ENCODE measurements at regions not wholly inside any gene's neighbourhood (a gene's known extent, or its start where the extent isn't known, plus 50 kb on each side); places are given as distances from the start of the nearest gene placed in this dataset.
"Not testable (repeated sequence)": the region's sequence is repeated elsewhere in the genome, so short reads cannot be mapped to it uniquely, and the experiment has no call there.

- no peak overlapping the region for H3K27ac Mint-ChIP-seq
- intact Hi-C loops (cut with micrococcal nuclease) = no loop called here
- no peak for DNase-seq (ENCODE audit: low spot score)
- H3K4me3 Mint-ChIP-seq = no peak overlapping the region
- H3K4me1 Mint-ChIP-seq (ENCODE audit: low read depth) = no peaks in the 10 kb centered on the region
- H3K9me3 Mint-ChIP-seq = no peaks in the 10 kb centered on the region
- no peaks in the 10 kb centered on the region for H3K27me3 Mint-ChIP-seq (ENCODE audit: insufficient read depth)
- H3K36me3 Mint-ChIP-seq (ENCODE audit: low read depth) = no peaks in the 10 kb centered on the region
These were observed 103.6 kb upstream of the GALNT18 start for GRCh38 chr11:11725438-11725837.

DNA sequence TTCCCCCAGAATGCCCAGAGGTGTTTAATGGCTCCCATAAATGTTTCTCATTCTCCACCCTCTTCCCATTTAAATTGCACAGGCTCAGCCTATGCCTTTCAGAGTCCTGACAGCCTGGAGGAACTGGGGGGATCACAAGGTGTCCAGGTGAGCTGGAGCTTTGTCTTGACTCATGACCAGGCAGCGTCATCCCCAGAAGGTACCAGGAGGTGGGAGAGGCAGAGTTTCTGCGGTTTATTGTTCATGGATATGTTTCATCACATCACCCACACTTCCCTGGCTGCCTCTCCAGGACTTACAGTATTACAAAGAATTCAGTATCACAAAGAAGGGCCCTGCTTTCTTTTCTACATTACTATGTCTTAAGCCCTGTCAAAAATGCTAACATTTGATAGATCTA, 103.2 kb upstream of the GALNT18 start:
- Mint-ChIP-seq H3K27ac (no peak overlapping the region), H3K27me3 (ENCODE audit: insufficient read depth) (no peaks in the 10 kb centered on the region), H3K9me3 (no peaks in the 10 kb centered on the region), H3K36me3 (ENCODE audit: low read depth) (no peaks in the 10 kb centered on the region), H3K4me3 (no peak overlapping the region), H3K4me1 (ENCODE audit: low read depth) (no peaks in the 10 kb centered on the region)
- intact Hi-C loops (cut with micrococcal nuclease) = no loop called here
- DNase-seq (ENCODE audit: low spot score) = no peak

DNA sequence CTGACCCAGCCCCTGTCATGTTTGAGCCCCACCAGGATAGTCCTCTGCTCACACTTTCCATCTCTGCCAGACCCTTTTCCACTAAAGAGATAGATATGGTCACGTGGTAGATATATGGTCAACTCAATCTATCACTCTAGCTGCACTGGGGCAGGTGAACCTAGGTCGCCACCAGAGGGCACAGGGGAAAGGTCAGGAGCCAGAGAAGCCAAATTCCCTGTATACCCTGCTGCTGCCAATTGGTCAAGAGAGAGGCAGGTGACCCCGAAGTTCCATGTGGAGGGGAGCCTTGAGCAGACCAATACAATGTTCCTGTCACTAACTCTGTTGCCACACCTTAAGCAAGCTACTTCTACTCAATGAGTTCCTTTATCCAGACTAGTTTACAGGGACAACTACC, 101.1 kb upstream of the GALNT18 start:
- Mint-ChIP-seq H3K36me3 (ENCODE audit: low read depth) (no peaks in the 10 kb centered on the region), H3K4me3 (no peak overlapping the region), H3K4me1 (ENCODE audit: low read depth) (no peaks in the 10 kb centered on the region), H3K9me3 (no peaks in the 10 kb centered on the region), H3K27ac (no peak overlapping the region), H3K27me3 (ENCODE audit: insufficient read depth) (peaks cover 8% of the 10 kb centered on the region)
- intact Hi-C loops (cut with micrococcal nuclease) = no loop called here
- no peak for DNase-seq (ENCODE audit: low spot score)

DNA sequence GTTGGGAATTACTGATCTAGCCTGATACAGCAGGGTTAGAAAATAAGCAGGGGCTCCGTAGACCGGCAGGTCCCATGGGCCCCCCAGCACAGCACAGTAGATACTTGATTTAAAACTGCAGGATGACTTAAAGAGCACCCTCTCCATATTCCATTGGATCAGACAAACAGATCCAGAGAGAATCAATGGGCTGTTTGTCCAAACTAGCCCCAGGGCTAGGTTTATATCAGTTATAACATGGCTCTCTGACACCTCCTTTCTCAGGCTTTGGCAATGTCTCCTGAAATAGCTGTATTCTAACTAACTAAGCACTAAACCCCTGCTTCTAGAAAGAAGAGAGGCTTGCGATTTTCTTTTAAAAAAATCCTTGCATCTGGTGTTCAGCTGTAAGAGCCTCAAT, 100.4 kb upstream of the GALNT18 start:
- H3K36me3 Mint-ChIP-seq (ENCODE audit: low read depth) = no peaks in the 10 kb centered on the region

GRCh38 chr11:11718511-11718910, 96.7 kb upstream of the GALNT18 start:
- Mint-ChIP-seq H3K4me1 (ENCODE audit: low read depth) (no peaks in the 10 kb centered on the region), H3K27ac (no peak overlapping the region), H3K4me3 (no peak overlapping the region), H3K27me3 (ENCODE audit: insufficient read depth) (peaks cover 8% of the 10 kb centered on the region), H3K9me3 (peaks cover 10% of the 10 kb centered on the region), H3K36me3 (ENCODE audit: low read depth) (no peaks in the 10 kb centered on the region)
- intact Hi-C loops (cut with micrococcal nuclease) = no loop called here
- no peak for DNase-seq (ENCODE audit: low spot score)

More for the DNA sequence above, 100.4 kb upstream of the GALNT18 start:
- Mint-ChIP-seq H3K27ac (no peak overlapping the region), H3K9me3 (no peaks in the 10 kb centered on the region), H3K27me3 (ENCODE audit: insufficient read depth) (peaks cover 8% of the 10 kb centered on the region), H3K4me1 (ENCODE audit: low read depth) (no peaks in the 10 kb centered on the region), H3K4me3 (no peak overlapping the region)
- no peak for DNase-seq (ENCODE audit: low spot score)
- intact Hi-C loops (cut with micrococcal nuclease) = no loop called here

DNA sequence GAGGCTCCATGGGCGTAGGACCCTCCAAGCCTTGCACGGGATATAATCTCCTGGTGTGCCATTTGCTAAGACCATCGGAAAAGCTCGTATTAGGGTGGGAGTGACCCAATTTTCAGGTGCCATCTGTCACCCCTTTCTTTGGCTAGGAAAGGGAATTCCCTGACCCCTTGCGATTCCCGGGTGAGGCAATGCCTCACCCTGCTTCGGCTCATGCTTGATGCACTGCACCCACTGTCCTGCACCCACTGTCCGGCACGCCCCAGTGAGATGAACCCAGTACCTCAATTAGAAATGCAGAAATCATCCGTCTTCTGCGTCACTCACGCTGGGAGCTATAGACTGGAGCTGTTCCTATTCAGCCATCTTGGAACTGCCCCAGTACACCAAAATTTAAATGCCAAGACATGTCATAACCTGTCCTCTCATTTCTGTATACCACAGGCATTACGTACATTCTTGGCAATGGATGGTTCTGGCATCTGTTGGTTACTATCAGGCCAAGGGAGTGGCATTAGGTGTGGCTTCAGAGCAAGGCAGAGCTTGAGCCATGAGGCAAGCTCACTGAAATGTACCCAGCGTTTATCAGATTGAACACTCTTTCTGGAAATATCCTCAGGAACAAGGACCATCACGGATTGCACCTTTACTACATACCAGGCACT, 95.4 kb upstream of the GALNT18 start:
- Mint-ChIP-seq H3K4me3 (no peak overlapping the region), H3K4me1 (ENCODE audit: low read depth) (no peaks in the 10 kb centered on the region), H3K27me3 (ENCODE audit: insufficient read depth) (peaks cover 9% of the 10 kb centered on the region), H3K27ac (no peak overlapping the region), H3K9me3 (peaks cover 10% of the 10 kb centered on the region), H3K36me3 (ENCODE audit: low read depth) (no peaks in the 10 kb centered on the region)
- no peak for DNase-seq (ENCODE audit: low spot score)
- intact Hi-C loops (cut with micrococcal nuclease) = no loop called here

GRCh38 chr11:11715075-11715474, 93.3 kb upstream of the GALNT18 start:
- intact Hi-C loops (cut with micrococcal nuclease); H3K4me1 Mint-ChIP-seq (ENCODE audit: low read depth); H3K27me3 Mint-ChIP-seq (ENCODE audit: insufficient read depth); H3K4me3 Mint-ChIP-seq; DNase-seq (ENCODE audit: low spot score); H3K27ac Mint-ChIP-seq; H3K36me3 Mint-ChIP-seq (ENCODE audit: low read depth): not testable (repeated sequence)
- peaks cover 10% of the 10 kb centered on the region for H3K9me3 Mint-ChIP-seq

- no peak overlapping the region for H3K27ac Mint-ChIP-seq
- peaks cover 1% of the 10 kb centered on the region for H3K9me3 Mint-ChIP-seq
- no peak for DNase-seq (ENCODE audit: low spot score)
- H3K4me3 Mint-ChIP-seq = no peak overlapping the region
- no peaks in the 10 kb centered on the region for H3K36me3 Mint-ChIP-seq (ENCODE audit: low read depth)
- no peaks in the 10 kb centered on the region for H3K4me1 Mint-ChIP-seq (ENCODE audit: low read depth)
- intact Hi-C loops (cut with micrococcal nuclease) = no loop called here
- H3K27me3 Mint-ChIP-seq (ENCODE audit: insufficient read depth) = peaks cover 9% of the 10 kb centered on the region
These were observed 88.8 kb upstream of the GALNT18 start for GRCh38 chr11:11710556-11710955.

DNA sequence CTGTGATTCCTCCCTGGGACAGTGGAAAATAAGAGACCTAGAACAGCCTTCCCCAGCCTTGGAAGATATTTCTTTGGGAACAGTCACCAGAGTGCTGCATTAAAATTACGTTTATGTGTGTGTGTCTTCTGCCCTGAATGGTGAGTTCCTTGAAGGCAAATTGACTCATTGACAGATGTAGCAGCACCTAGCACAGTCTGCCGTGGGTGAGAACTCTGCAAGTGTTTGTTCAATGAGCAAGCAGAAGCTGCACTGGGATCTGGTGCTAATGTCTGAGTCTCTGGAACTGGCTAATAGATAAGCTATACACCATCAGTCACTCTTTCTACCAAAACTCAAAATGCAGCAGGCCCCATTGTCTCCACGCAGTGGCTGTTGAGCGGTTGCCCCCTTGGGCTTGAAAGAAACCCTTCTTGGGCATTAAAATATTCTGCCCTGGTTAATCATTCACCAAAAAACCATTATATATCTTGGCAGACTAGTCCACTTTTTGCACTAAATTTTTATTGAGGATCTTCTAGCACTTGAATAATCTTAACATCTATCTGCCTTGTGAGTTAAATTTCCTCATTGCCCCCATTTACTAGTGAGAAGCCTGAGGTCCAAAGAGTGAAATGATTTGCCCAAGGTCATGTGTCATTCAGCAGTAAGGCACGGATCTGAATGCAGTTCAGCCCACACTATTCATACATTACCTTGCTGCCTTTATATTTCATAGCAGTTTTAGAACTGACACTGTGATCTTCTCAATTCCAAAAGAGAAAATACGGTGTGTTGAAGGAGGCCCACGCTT, 87.8 kb upstream of the GALNT18 start:
- H3K36me3 Mint-ChIP-seq (ENCODE audit: low read depth) = no peaks in the 10 kb centered on the region
- DNase-seq (ENCODE audit: low spot score) = no peak
- peaks cover 9% of the 10 kb centered on the region for H3K27me3 Mint-ChIP-seq (ENCODE audit: insufficient read depth)
- no peaks in the 10 kb centered on the region for H3K4me1 Mint-ChIP-seq (ENCODE audit: low read depth)
- no peak overlapping the region for H3K27ac Mint-ChIP-seq
- no peaks in the 10 kb centered on the region for H3K9me3 Mint-ChIP-seq
- intact Hi-C loops (cut with micrococcal nuclease) = no loop called here
- H3K4me3 Mint-ChIP-seq = no peak overlapping the region

GRCh38 chr11:11708256-11708655, 86.5 kb upstream of the GALNT18 start:
- peaks cover 9% of the 10 kb centered on the region for H3K27me3 Mint-ChIP-seq (ENCODE audit: insufficient read depth)
- H3K9me3 Mint-ChIP-seq = no peaks in the 10 kb centered on the region
- no peaks in the 10 kb centered on the region for H3K36me3 Mint-ChIP-seq (ENCODE audit: low read depth)
- no peak overlapping the region for H3K27ac Mint-ChIP-seq
- intact Hi-C loops (cut with micrococcal nuclease) = no loop called here
- H3K4me3 Mint-ChIP-seq = no peak overlapping the region
- DNase-seq (ENCODE audit: low spot score) = no peak
- no peaks in the 10 kb centered on the region for H3K4me1 Mint-ChIP-seq (ENCODE audit: low read depth)

GRCh38 chr11:11706028-11706427, 84.2 kb upstream of the GALNT18 start:
- DNase-seq (ENCODE audit: low spot score) = no peak
- no peak overlapping the region for H3K4me3 Mint-ChIP-seq
- H3K36me3 Mint-ChIP-seq (ENCODE audit: low read depth) = no peaks in the 10 kb centered on the region
- intact Hi-C loops (cut with micrococcal nuclease) = no loop called here
- H3K9me3 Mint-ChIP-seq = no peaks in the 10 kb centered on the region
- peaks cover 7% of the 10 kb centered on the region for H3K27me3 Mint-ChIP-seq (ENCODE audit: insufficient read depth)
- no peaks in the 10 kb centered on the region for H3K4me1 Mint-ChIP-seq (ENCODE audit: low read depth)
- H3K27ac Mint-ChIP-seq = no peak overlapping the region

DNA sequence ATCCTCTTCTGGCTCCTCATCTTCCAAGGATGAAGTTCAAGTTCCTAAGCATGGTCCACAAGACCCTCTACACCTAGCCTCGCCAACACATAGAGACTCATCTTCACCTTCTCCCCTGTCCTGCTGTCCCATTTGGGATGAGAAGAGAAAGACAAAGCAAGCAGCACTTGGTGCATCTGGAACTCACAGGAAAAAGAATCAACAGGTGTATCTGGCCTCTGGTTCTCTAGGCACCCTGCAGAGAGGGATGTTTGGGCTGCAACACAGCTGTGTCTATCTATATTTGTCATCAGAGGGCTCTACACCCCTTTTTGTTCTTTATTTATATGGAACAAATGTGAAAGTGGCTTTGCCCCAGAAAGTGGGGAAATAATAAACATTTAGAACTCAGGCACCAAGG, 82.1 kb upstream of the GALNT18 start:
- DNase-seq (ENCODE audit: low spot score) = no peak
- no peaks in the 10 kb centered on the region for H3K36me3 Mint-ChIP-seq (ENCODE audit: low read depth)
- H3K9me3 Mint-ChIP-seq = no peaks in the 10 kb centered on the region
- H3K4me3 Mint-ChIP-seq = no peak overlapping the region
- intact Hi-C loops (cut with micrococcal nuclease) = no loop called here
- H3K27ac Mint-ChIP-seq = no peak overlapping the region
- peaks cover 9% of the 10 kb centered on the region for H3K27me3 Mint-ChIP-seq (ENCODE audit: insufficient read depth)
- H3K4me1 Mint-ChIP-seq (ENCODE audit: low read depth) = no peaks in the 10 kb centered on the region

DNA sequence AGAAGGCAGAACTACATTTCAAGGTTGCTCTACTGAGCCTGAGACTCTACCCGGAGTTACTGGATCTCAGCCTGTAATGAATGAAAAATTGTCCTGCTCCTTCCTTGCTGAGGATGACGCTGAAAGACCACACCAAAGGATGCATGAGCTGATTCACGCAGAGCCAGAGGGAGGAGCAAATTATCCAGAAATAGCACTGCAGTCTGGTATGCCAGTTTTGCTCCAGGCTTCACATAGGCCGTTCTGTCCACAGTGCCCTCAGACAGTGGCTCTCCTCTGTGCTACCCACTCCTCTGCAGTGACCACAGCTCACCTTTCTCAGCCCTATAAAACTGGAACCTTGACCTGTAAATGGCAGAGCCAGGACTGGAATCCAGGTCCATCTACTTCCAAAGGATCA, 79.3 kb upstream of the GALNT18 start:
- no peaks in the 10 kb centered on the region for H3K4me1 Mint-ChIP-seq (ENCODE audit: low read depth)
- no peak overlapping the region for H3K4me3 Mint-ChIP-seq
- no peak for DNase-seq (ENCODE audit: low spot score)
- peaks cover 9% of the 10 kb centered on the region for H3K27me3 Mint-ChIP-seq (ENCODE audit: insufficient read depth)
- intact Hi-C loops (cut with micrococcal nuclease) = no loop called here
- no peaks in the 10 kb centered on the region for H3K36me3 Mint-ChIP-seq (ENCODE audit: low read depth)
- H3K9me3 Mint-ChIP-seq = no peaks in the 10 kb centered on the region
- no peak overlapping the region for H3K27ac Mint-ChIP-seq

Measured in activated T-helper 1 cell treated with anti-CD3 and anti-CD28 coated beads, Interleukin-12 subunit alpha, Interleukin-12 subunit beta, Interleukin-2, Interleukin-4 antibody, amounts not matched to agents 30 ng/mL and 10 ng/mL and 1 ng/mL, durations not matched to agents 14 hours and 24 hours and 36 hours (primary cell).